GM12878 (cell line): ENCODE measurements at regions not wholly inside any gene's neighbourhood (a gene's known extent, or its start where the extent isn't known, plus 50 kb on each side); places are given as distances from the start of the nearest gene placed in this dataset.

ENCODE experiments used
- ATAC-seq: fragments of 200-7000 bp; cut with Tn5 transposase; 3 replicates; pipeline ENCODE4 v1.9.1; 2020; ENCODE audit warnings: mild to moderate bottlenecking, moderate library complexity
- BruUV-seq: library from RNA; stranded (reverse); fragments of 400-500 nt; replicated peaks from 2 replicates; lab custom pipeline; 2021; lab: Mats Ljungman, UMichigan
- CTCF ChIA-PET: fragments of 300-600 bp; sonication (Branson Sonifier 250); formaldehyde crosslinking; extraction: SDS; loops from one replicate; lab custom pipeline; 2021; ENCODE audit warnings: inconsistent platforms; lab: Yijun Ruan, JAX
- POLR2A ChIA-PET: fragments of 350-600 bp; formaldehyde crosslinking; extraction: SDS; loops from one replicate; lab custom pipeline; 2021; ENCODE audit warnings: inconsistent platforms; lab: Charles Lee
- RAD21 ChIA-PET: fragments of 300-600 bp; sonication (Branson Sonifier 250); formaldehyde crosslinking; loops from one replicate; lab custom pipeline; 2023; ENCODE audit warnings: antibody characterized with exemption; ENCODE audit not compliant: unreplicated experiment; lab: Charles Lee
- SMC1A ChIA-PET: fragments of 300-600 bp; sonication (Branson Sonifier 250); formaldehyde crosslinking; loops from one replicate; lab custom pipeline; 2023; ENCODE audit not compliant: unreplicated experiment, uncharacterized antibody; lab: Charles Lee
- DNase-seq: peaks from one replicate; pipeline ENCODE4 v3.0.0-alpha.2; 2011; ENCODE audit warnings: low read depth, low spot score
- FAIRE-seq: peaks from 3 replicates; lab custom pipeline; 2011; peaks lifted over from hg19 to GRCh38; lab: Jason Lieb, UNC
- H2AFZ ChIP-seq: 2 replicates; pipeline ENCODE4 v1.6.0; 2011; ENCODE audit warnings: low read depth, low read length, control low read depth; ENCODE audit not compliant: control insufficient read depth
- H3K27ac ChIP-seq: 2 replicates; pipeline ENCODE4 v1.5.1; 2011; ENCODE audit warnings: control low read depth; ENCODE audit not compliant: control insufficient read depth, insufficient read depth
- H3K27me3 ChIP-seq, 2 experiments: replicated peaks in 1 of 2; 2 replicates each; pipeline versions ENCODE4 v1.6.0 to v1.6.1; 2011; ENCODE audit warnings: low read length in 1 of 2; ENCODE audit not compliant: control insufficient read depth in 2 of 2, insufficient read depth in 2 of 2
- H3K36me3 ChIP-seq, 2 experiments: 2 replicates each; pipeline ENCODE4 v1.5.1; 2011; ENCODE audit warnings: low read length in 1 of 2; ENCODE audit not compliant: control insufficient read depth in 2 of 2, insufficient read depth in 2 of 2
- H3K4me1 ChIP-seq: 2 replicates; pipeline ENCODE4 v1.6.1; 2011; ENCODE audit warnings: mild to moderate bottlenecking, low read length, moderate library complexity, mixed read lengths; ENCODE audit not compliant: control insufficient read depth, insufficient read depth
- H3K4me2 ChIP-seq: 2 replicates; pipeline ENCODE4 v1.6.0; 2011; ENCODE audit warnings: control low read depth; ENCODE audit not compliant: control insufficient read depth, insufficient read depth
- H3K4me3 ChIP-seq: fragments of 200-600 bp; sonication (generic); 2 replicates; pipeline ENCODE4 v1.5.1; 2016
- H3K79me2 ChIP-seq: 2 replicates; pipeline ENCODE4 v1.6.0; 2011; ENCODE audit warnings: low read length; ENCODE audit not compliant: control insufficient read depth, insufficient read depth
- H3K9ac ChIP-seq: 2 replicates; pipeline ENCODE4 v1.8.0; 2011; ENCODE audit warnings: low read length, control low read depth, mixed read lengths; ENCODE audit not compliant: control insufficient read depth, insufficient read depth
- H3K9me3 ChIP-seq: replicated peaks from 3 replicates; pipeline ENCODE4 v1.5.1; 2011; ENCODE audit warnings: mild to moderate bottlenecking, low read length; ENCODE audit not compliant: control insufficient read depth, insufficient read depth
- H4K20me1 ChIP-seq: 2 replicates; pipeline ENCODE4 v1.6.0; 2011; ENCODE audit not compliant: control insufficient read depth, insufficient read depth
- BACH1 ChIP-seq: fragments of 450-650 bp; IDR thresholded peaks from 2 replicates; pipeline ENCODE4 v1.6.1; 2017; ENCODE audit warnings: mild to moderate bottlenecking, borderline replicate concordance
- BCL11A ChIP-seq: IDR thresholded peaks from 2 replicates; pipeline ENCODE4 v1.6.1; 2011; ENCODE audit warnings: low read depth, low read length
- CUX1 ChIP-seq: IDR thresholded peaks from 2 replicates; pipeline ENCODE4 v1.6.1; 2012; ENCODE audit warnings: improper control_type of control experiment, low read depth, low read length; ENCODE audit not compliant: insufficient replicate concordance
- HDAC6 ChIP-seq: fragments of 200-600 bp; sonication (generic); IDR thresholded peaks from one replicate; pipeline ENCODE4 v1.8.0; 2017; ENCODE audit warnings: antibody characterized with exemption; ENCODE audit not compliant: unreplicated experiment
- HSF1 ChIP-seq: fragments of 150-350 bp; IDR thresholded peaks from 2 replicates; pipeline ENCODE4 v1.6.1; 2014; ENCODE audit warnings: mild to moderate bottlenecking, low read depth, low read length
- KAT2A ChIP-seq: conservative IDR thresholded peaks from 2 replicates; pipeline ENCODE4 v1.6.1; 2011; ENCODE audit warnings: low read depth, low read length; ENCODE audit not compliant: control insufficient read depth
- REST ChIP-seq: IDR thresholded peaks from 2 replicates; pipeline ENCODE4 v1.6.1; 2012; ENCODE audit warnings: mild to moderate bottlenecking, low read depth, low read length
- SMAD1 ChIP-seq: fragments of 450-650 bp; IDR thresholded peaks from 2 replicates; pipeline ENCODE4 v1.6.1; 2018; ENCODE audit warnings: mild to moderate bottlenecking, low read depth; ENCODE audit not compliant: partially characterized antibody
- ZNF24 ChIP-seq: fragments of 450-650 bp; IDR thresholded peaks from 2 replicates; pipeline ENCODE4 v1.6.1; 2017; ENCODE audit warnings: antibody characterized with exemption, mild to moderate bottlenecking
- WGBS: methylation state at CpG from one replicate; pipeline ENCODE4 v1.1.6; 2016; ENCODE audit warnings: low lambda C conversion rate; ENCODE audit not compliant: insufficient replicate concordance, insufficient coverage; ENCODE audit errors: missing lambda C conversion rate; 5-methylcytosine and 5-hydroxymethylcytosine counted together
- in situ Hi-C: fragments of 300-500 bp; cut with MboI; formaldehyde crosslinking; loops from 9 replicates; pipeline ENCODE4 v1.14.3; 2018; ENCODE audit warnings: mixed read lengths
- intact Hi-C: fragments of 100-400 bp; cut with micrococcal nuclease; formaldehyde crosslinking; loops from one replicate; pipeline ENCODE4 v1.14.2; 2022; ENCODE audit not compliant: unreplicated experiment

GRCh38 chr22:22125028-22125578 is 119.5 kb upstream of the VPREB1 start:
- Histone ChIP-seq H2AFZ (no peak overlapping the region), H3K4me3 (no peak overlapping the region), H3K36me3 (no peaks in the 10 kb centered on the region), H4K20me1 (no peaks in the 10 kb centered on the region), H3K4me2 (no peak overlapping the region), H3K9ac (no peak overlapping the region), H3K27ac (no peak overlapping the region), H3K27me3 (no peaks in the 10 kb centered on the region), H3K9me3 (no peaks in the 10 kb centered on the region; the same call in 2 of the 3 replicates), H3K79me2 (no peaks in the 10 kb centered on the region), H3K4me1 (no peaks in the 10 kb centered on the region)
- DNase-seq, result no peak
- no peak for FAIRE-seq
- ChIA-PET POLR2A (interaction anchor here (1.0 kb wide), 1 partner anchor 14 kb away, joined by 3 read pairs; no protein-coding TSS in a partner anchor), CTCF (no interaction called here), RAD21 (no interaction called here), SMC1A (no interaction called here)
- ATAC-seq, result no peak
- WGBS, result 85% methylated on average over 19 of the region's 19 CpGs
- in situ Hi-C loops (no loop called here), intact Hi-C loops (no loop called here)
- no TSS peak for BruUV-seq
- TF ChIP-seq ZNF24 (no peak), KAT2A (no peak), HSF1 (no peak), CUX1 (no peak), REST (no peak), BACH1 (no peak), HDAC6 (no peak), BCL11A (no peak), SMAD1 (no peak)
